GM21528 (cell line): ENCODE measurements at regions not wholly inside any gene's neighbourhood (a gene's known extent, or its start where the extent isn't known, plus 50 kb on each side); places are given as distances from the start of the nearest gene placed in this dataset.
A peak's percentile ranks its signal among the peaks of the same experiment; 100 is the strongest.
"Not testable (repeated sequence)": the region's sequence is repeated elsewhere in the genome, so short reads cannot be mapped to it uniquely, and the experiment has no call there.

Experiments used
- ATAC-seq: cut with Tn5 transposase; IDR thresholded peaks from one replicate; pipeline ENCODE4 v1.9.1; 2021; ENCODE audit warnings: mild to moderate bottlenecking, moderate library complexity; ENCODE audit not compliant: unreplicated experiment, low FRiP score

GRCh38 chr9:104323967-104324694 lies 179.9 kb upstream of the OR13F1 start:
- ATAC-seq, result not testable (repeated sequence)

- no peak for ATAC-seq
Observed at GRCh38 chr9:104326912-104327311, 177.2 kb upstream of the OR13F1 start.

GRCh38 chr9:104329245-104329644 lies 174.8 kb upstream of the OR13F1 start:
- ATAC-seq, result no peak

GRCh38 chr9:104330841-104331240 lies 173.2 kb upstream of the OR13F1 start:
- no peak for ATAC-seq

GRCh38 chr9:104334549-104334948 lies 169.5 kb upstream of the OR13F1 start:
- no peak for ATAC-seq

GRCh38 chr9:104339692-104340091 lies 164.4 kb upstream of the OR13F1 start:
- no peak for ATAC-seq

GRCh38 chr9:104342552-104342951 lies 161.5 kb upstream of the OR13F1 start:
- ATAC-seq, result no peak

- ATAC-seq, result no peak
Observed at GRCh38 chr9:104345061-104345460, 159.0 kb upstream of the OR13F1 start.

- no peak for ATAC-seq
Observed at GRCh38 chr9:104350541-104350940, 153.5 kb upstream of the OR13F1 start.

- no peak for ATAC-seq
Observed at GRCh38 chr9:104351726-104352125, 152.3 kb upstream of the OR13F1 start.

- no peak for ATAC-seq
Observed at GRCh38 chr9:104361207-104361606, 142.9 kb upstream of the OR13F1 start.

- no peak for ATAC-seq
Observed at GRCh38 chr9:104362912-104363472, 141.1 kb upstream of the OR13F1 start.

GRCh38 chr9:104367507-104367906 lies 136.6 kb upstream of the OR13F1 start:
- ATAC-seq, result no peak

GRCh38 chr9:104368318-104368717 lies 135.7 kb upstream of the OR13F1 start:
- not testable (repeated sequence) for ATAC-seq

- ATAC-seq, result no peak
Observed at GRCh38 chr9:104374711-104375110, 129.4 kb upstream of the OR13F1 start.

GRCh38 chr9:104386013-104386412 lies 118.0 kb upstream of the OR13F1 start:
- no peak for ATAC-seq

- ATAC-seq, result peak; percentile 73
Observed at GRCh38 chr9:104386425-104387069, 117.5 kb upstream of the OR13F1 start.

GRCh38 chr9:104388071-104388470 lies 116.0 kb upstream of the OR13F1 start:
- no peak for ATAC-seq

GRCh38 chr9:104389341-104389740 lies 114.7 kb upstream of the OR13F1 start:
- ATAC-seq, result no peak

- ATAC-seq, result not testable (repeated sequence)
Observed at GRCh38 chr9:104394901-104395300, 109.2 kb upstream of the OR13F1 start.

- no peak for ATAC-seq
Observed at GRCh38 chr9:104412238-104412637, 91.8 kb upstream of the OR13F1 start.

- no peak for ATAC-seq
Observed at GRCh38 chr9:104416470-104416869, 87.6 kb upstream of the OR13F1 start.
